Mesenteric fat pad (tissue), 1 donor: ENCODE measurements at regions not wholly inside any gene's neighbourhood (a gene's known extent, or its start where the extent isn't known, plus 50 kb on each side); places are given as distances from the start of the nearest gene placed in this dataset.

Source experiments
- DNase-seq: peaks from one replicate; pipeline ENCODE4 v3.0.0-alpha.2; 2020; ENCODE audit warnings: low spot score
- donor health status: DM: yes; HTN: yes; CAD: no.

DNA sequence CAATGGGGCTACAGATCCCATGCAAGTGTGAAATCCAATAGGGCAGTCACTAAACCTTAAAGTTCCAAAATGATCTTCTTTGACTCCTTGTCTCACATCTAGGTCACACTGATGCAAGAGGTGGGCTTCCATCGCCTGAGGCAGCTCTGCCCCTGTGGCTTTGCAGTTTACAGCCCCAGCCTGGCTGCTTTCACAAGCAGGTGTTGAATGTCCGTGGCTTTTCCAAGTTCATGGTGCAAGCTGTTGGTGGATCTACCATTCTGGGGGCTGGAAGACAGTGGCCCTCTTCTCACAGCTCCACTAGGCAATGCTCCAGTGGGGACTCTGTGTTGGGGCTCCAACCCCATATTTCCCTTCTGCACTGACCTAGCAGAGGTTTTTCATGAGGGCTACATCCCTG, 68.5 kb upstream of the PRR20G start:
- no peak for DNase-seq

DNA sequence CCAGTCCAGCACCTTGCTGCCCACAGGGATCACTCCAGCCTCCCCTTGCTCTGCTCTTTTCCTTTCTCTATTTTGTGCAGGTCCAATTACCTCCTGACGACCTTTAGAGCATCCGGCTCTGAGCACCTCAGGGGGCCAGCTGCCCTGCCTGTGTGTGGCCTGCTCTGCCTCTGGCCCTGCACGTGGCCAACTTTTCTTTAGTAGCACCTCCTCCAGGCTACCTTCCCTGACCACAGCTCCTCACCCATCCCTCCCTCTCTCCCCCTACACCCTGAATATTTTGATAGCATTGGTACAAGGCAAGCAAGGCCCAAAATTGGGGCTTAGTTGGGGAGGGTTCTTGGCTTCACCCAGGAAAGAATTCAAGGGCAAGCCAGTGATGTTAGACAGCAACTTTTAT, 66.9 kb upstream of the PRR20G start:
- no peak for DNase-seq

DNA sequence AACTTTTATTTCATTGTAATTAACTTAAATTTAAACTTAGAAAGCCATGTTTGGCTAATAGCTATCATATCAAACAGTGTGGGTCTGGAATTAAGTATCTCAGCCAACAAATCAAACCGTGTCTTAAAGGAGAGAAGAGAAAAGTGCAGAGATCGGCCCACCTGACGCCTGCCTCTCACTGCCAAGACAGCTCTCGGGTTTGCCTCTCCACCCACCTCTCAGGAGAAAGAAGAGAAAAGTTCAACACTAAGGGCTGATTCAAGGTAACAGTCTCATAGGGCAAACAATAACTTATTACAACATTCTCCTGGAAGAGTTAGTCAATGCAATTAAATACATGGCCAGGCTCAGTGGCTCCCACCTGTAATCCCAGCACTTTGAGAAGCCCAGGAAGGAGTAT, 64.8 kb upstream of the PRR20G start:
- DNase-seq = no peak

DNA sequence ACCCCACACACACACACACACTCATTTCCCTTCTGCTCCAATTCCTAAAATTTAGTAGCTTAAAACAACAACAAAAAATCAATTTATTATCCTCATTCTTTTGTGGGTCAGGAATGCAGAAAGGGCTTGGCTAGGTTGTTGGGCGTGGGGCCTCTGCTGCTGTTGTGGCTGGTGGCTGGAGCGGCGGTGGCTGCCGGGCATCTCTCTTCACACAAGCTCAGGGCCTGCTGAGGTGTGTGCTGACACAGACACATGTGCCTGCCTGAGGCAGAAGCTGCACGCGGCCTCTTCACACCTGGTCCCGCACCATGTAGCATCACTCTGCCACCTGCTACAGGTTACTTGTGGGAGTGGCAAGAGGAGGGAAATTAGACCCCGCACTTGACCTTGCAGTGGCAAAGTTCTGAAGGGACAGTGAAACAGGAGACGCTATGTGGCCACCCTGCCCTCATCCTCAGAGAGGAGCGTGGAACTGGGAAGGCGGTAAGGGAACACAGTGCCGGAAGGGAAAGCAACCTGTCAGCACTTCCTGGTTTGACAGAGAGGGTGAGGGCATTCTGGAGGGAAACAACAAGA, 64.0 kb upstream of the PRR20G start:
- peak; percentile 87 for DNase-seq

DNA sequence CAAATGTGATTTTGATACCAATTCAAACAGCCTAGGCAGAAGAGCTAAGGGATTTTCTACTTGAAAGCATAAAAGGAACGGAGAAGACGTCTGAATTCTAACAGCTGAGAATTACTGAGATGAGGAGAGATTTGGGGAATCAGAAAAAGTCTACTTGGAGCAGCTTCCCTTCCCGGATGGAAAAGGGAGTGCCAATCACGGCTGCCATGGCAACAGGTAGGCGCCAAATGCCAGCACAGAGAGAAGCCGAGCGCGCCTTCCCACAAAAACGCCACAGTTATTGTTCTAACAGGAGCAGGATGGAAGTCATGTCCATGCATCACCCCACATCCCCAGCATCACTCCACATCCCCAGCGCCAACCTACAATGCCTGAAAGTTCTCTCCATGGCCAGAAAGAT, 63.5 kb upstream of the PRR20G start:
- DNase-seq = no peak

DNA sequence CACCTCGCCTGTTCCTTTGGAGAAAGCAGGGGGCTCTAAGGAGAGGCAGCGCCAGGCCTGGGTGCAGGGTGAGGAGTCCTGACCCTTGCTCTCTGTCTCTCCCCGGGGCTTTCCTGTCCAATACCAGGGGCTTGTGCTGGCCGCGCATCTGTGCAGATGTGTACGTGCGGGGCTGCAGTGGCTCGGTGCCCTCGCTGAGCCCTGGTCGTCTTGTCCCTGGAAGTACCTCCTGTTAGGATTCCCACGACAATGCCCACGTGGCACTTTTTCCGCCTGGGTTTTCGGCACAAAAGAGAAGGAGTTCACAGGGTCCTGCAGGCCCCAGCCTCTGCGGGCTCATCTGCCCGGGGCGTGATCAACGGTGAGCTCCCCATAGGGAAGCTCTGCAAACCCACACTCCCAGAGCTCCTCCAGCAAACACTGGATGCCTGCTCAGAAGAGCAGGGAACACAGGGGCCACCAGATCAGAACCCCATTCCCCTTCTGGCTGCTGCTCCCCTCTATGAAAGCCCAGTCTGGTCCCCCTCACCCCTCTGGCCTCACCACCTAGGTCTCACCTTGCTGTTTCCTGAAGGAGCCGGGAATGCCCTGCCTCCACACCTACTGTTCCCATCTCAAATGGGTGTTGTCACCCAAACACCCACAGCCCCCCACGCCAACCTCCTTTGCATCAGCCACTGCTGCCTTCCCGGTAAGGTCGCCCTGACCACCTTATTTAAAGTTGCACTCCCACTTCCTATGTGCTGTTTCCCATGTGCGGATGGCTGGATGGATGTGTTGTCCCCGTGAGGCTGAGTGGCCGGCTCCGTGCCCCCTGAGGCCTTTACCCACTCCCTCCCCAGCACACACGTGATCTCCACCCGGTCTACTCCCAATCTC, 62.6 kb upstream of the PRR20G start:
- peak; percentile 73 for DNase-seq

DNA sequence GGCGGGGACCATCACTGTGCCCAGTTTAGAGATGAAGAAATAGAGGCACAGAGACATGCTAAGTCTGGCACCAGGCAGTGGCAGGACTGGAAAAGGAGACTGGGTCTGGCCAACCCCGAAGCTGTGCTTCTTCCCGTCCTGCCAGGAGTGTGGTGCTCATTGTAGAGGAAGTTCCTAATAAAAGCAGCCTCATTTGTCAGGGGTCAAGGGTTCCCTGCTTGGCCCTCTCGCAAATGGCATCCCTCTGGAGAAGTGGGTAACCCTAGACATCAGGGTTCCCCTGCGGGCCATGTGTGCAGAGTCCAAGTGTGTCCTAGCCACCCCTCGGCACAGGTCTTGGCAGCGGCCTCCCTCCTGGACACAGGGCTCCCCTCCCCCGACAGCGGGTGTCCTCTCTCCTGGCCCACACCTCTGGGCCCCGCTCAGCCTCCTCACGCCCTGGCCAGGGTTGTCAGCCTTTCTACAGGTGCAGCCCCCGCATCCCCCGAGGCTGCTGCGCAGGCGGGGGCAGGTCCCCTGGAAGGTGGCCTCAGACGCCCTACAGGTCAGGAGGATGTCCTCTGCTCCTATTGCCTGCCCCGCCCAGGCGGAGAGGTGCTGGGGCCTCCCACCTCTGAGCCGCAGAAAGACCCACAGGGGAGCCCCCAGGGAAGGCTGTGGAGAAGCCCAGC, 61.8 kb upstream of the PRR20G start:
- no peak for DNase-seq

DNA sequence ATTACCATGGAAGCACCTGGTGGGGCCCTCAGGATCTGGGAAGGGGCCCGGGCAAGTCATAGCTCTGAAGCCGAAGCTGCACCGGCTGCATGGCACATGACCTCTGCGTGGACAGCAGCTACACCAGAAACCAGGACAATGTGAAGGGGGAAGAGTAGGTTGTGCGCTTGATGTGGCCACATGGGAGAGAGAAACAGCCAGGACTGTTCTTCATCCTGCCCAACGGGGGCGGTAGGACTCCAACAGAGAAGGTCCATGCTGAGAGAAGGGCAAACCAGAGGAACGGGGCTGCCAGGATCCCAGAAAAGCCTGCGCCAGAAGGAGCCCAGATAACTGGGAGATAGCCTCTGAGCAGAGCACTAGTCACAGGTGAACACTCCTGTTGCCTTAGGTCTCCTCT, 54.9 kb upstream of the PRR20G start:
- DNase-seq = no peak

DNA sequence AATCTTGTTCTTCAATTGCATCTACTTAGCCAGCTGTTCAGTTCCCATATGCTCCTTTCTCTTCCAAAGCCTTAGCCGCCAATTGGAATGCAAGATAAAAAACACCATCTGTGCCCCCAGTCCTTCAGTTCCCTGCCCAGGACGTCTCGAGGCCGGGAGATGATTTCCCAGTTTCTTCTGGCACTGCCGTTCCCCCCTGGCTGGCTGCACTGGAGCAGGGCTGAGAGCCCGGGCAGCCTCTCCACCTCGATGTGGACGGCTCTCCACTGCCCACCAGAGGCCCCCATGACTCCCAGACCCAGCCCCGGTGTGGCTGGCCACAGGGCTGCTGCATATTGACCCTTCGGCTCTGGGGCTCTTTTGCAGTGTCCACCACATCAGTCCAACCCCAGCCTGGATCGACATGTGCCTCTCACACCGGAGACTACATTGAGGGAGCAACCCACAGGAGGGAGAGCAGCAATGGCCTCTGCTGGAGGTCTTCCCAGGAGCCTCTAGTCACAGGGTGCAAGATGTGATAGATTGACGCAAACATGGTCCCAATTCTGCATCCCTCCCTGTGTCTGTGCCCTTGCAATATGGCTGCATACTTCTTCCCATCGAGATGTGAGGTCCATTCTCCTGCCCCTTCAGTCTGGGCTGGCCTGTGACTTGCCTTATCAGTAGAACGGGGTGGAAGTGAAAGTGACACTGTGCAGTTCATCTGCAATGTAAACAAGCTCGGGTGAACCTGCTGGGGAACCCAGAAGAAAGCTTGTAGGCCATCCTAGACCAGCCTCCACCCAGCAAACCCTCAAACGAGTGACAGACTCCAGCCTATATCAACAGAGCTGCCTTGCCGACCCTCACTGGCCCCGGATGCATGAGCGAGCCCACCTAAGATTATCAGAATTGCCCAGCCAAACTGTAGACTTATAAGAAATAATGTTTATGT, 52.3 kb upstream of the PRR20G start:
- no peak for DNase-seq

DNA sequence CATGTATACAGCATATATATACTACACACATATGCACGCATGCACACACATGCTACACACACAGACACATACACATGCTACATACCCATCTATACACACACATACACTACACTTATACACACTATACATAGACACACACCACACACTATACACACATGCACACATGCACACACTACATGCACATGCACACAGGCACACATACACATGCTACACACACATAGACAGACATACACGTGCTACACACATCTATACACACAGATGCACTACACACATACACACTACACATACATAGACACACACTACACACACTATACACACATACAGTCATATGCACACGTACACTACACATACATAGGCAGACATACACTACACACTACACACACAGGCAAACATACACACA, 51.2 kb upstream of the PRR20G start:
- no peak for DNase-seq

DNA sequence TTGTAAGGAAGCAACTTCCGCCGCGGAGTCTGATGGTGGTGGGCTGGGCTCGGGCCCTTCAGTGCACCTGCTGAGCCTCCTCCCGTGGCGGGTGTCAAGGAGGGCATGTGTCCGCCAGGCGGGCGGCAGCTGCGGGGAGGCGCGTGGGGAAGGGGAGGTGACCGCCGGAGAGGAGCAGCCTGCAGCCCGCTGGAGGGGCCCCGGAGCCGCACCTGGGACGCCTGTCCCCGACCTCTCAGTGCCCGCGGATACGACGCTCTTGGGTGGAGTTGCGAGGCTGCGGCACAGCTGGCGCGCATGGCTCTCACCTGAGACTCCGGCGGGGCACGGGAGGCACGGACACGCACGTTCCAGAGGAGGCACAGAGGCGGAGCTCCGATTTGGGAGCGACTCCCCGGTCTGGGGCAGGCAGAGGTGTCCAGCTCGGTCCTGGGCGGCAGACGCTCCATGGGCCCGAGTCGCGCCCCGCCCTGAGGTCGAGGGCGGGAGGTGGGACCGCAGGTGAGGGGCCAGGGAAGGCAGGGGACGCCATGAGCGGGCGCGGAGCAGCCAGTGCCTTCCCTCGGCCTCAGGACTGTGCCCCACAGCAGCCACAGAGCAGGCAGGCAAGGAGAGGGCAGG, 50.2 kb upstream of the PRR20G start:
- no peak for DNase-seq
